ENCODE measurements at regions not wholly inside any gene's neighbourhood (a gene's known extent, or its start where the extent isn't known, plus 50 kb on each side); places are given as distances from the start of the nearest gene placed in this dataset.

DNA sequence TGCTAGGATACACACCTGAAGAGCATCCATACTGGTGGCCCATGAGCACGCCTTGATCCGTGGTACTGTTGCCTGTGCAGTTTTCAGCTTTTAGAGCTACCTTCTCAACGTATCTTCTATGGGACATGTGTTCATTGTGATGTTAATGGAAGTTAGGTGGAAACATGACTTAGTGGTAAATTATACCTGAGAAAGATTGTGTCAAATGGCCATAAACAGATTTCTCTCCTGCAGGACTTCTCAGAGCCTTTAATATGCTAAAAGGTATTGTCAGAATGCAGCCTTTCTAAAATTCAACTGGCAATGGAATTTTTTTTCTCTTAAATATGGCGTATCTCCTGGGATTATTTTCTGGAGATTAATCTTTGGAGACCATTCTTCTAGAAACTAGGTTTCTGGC lies 148.5 kb downstream of the CDC5L start:
- TF ChIP-seq EP300 (IDR thresholded peaks at IDR 0.05; ENCODE audit: borderline replicate concordance in 1 of 2, low read depth in 1 of 2, low read length in 1 of 2) (no peak), YY1 (IDR thresholded peaks at IDR 0.05; ENCODE audit: low read depth) (no peak), EZH2phosphoT487 (IDR thresholded peaks at IDR 0.05; ENCODE audit: borderline replicate concordance, low read depth) (no peak), FOXM1 (IDR thresholded peaks at IDR 0.05; ENCODE audit: low read depth) (no peak), POLR2AphosphoS5 (IDR thresholded peaks at IDR 0.05; ENCODE audit: low read depth, low read length) (no peak), RFX5 (IDR thresholded peaks at IDR 0.05; ENCODE audit: low read length) (no peak)
- TF ChIP-seq, protein P1, sequence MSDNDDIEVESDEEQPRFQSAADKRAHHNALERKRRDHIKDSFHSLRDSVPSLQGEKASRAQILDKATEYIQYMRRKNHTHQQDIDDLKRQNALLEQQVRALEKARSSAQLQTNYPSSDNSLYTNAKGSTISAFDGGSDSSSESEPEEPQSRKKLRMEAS (IDR thresholded peaks at IDR 0.05; ENCODE audit: low read depth) = no peak
- TF ChIP-seq, protein P2, sequence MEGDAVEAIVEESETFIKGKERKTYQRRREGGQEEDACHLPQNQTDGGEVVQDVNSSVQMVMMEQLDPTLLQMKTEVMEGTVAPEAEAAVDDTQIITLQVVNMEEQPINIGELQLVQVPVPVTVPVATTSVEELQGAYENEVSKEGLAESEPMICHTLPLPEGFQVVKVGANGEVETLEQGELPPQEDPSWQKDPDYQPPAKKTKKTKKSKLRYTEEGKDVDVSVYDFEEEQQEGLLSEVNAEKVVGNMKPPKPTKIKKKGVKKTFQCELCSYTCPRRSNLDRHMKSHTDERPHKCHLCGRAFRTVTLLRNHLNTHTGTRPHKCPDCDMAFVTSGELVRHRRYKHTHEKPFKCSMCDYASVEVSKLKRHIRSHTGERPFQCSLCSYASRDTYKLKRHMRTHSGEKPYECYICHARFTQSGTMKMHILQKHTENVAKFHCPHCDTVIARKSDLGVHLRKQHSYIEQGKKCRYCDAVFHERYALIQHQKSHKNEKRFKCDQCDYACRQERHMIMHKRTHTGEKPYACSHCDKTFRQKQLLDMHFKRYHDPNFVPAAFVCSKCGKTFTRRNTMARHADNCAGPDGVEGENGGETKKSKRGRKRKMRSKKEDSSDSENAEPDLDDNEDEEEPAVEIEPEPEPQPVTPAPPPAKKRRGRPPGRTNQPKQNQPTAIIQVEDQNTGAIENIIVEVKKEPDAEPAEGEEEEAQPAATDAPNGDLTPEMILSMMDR (IDR thresholded peaks at IDR 0.05) = no peak

Measured in SK-N-SH (cell line).